GM21529 (cell line): ENCODE measurements at regions not wholly inside any gene's neighbourhood (a gene's known extent, or its start where the extent isn't known, plus 50 kb on each side); places are given as distances from the start of the nearest gene placed in this dataset.
A peak's percentile ranks its signal among the peaks of the same experiment; 100 is the strongest.

Experiments used
- ATAC-seq: cut with Tn5 transposase; IDR thresholded peaks from one replicate; pipeline ENCODE4 v1.9.1; 2021; ENCODE audit not compliant: unreplicated experiment

DNA sequence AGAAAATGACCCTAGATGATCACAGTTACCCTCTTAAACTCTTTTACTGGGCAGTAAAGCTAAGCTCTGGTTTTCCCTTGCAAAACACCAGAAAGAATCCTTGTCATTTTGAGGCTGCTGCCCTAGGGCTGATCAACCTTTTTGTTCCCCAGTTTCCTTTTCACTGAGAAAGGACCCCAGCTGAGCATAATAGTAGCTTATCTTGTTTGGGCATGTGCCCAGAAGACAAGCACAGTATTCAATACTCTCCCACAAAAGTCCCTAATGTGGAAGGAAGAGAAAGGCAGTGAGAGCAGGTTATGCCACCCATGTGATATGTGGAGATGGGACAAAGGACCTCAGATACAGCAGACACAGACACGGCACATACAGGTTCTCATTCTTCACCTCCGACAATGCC lies 332.6 kb upstream of the TMPO start:
- ATAC-seq, result no peak

DNA sequence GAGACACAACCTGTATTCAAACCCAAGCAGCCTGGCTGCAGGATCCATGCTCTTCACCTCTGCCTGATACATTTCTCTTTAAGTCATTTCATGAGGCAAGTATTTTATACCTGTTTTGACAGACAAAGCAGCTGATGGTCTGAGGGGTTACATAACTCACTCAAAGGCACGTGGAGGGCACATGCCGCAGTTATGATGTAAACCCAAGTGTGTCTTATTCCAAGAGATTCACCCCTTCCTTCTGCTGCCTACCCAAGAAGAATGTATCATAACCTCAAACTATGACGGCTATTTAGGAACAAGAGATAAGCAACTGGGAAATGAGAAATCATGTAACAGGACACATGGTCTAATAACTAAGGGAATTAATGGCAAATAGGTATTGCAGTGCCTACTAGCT lies 329.8 kb upstream of the TMPO start:
- ATAC-seq, result no peak

- ATAC-seq, result no peak
Measured at GRCh38 chr12:98188650-98189077, 326.7 kb upstream of the TMPO start.

DNA sequence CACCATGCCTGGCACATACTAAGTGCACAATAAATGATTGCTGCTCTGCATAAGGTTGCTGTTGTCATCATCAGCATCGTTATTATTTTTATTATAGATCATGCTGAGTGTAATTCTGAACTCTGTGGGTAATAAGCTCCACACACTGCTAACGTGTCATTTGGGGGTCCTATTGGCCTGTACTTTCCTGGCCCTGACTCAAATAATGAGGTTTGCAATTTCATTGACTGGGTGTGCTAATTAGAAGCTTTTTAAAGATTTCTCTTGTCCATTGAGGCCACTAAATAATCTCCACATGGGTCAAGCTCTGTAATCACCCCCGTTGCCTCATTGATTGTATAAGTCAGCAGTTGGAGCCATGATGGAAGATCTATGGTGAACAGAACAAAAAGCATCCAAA lies 320.8 kb upstream of the TMPO start:
- ATAC-seq, result no peak

- ATAC-seq, result no peak
Measured at GRCh38 chr12:98198261-98198982, 317.0 kb upstream of the TMPO start.

- no peak for ATAC-seq
Measured at GRCh38 chr12:98208816-98209215, 306.6 kb upstream of the TMPO start.

DNA sequence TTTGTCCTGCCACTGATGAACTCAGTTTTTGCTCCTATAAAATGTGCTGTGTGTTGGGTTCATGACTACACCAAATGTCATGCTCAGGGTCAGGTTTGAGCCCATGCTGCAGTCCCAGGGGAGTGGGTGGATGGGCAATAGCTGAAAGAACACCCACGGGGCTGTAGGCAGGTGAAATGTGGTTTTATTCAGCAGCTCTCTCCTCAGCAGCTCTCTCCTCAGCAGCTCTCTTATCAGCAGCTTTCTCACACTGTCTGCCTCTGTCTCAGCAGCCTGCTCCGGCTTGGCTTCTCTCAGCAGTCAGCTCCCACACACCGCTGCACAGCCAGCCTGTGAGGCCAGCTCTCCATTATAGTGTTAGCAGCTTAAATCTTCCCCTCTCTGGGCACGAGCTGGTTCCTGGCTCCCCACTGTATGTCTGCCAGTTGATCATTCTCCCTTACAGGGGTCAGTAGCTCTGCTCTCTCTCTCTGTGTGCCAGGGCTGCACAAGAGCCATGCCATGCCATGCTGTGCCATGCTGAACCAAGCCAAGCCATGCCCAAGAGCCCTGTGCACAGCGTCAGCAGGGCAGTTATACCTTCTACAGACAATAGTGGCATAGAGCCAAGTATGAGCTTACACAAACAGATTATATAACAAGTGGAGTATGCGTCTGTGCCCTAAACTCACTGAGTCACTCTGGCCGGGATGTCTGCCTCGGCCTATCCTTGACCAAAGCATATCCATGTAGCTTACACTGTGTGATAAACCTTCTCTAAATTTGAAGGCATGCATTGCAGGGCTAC lies 303.3 kb upstream of the TMPO start:
- ATAC-seq, result no peak

DNA sequence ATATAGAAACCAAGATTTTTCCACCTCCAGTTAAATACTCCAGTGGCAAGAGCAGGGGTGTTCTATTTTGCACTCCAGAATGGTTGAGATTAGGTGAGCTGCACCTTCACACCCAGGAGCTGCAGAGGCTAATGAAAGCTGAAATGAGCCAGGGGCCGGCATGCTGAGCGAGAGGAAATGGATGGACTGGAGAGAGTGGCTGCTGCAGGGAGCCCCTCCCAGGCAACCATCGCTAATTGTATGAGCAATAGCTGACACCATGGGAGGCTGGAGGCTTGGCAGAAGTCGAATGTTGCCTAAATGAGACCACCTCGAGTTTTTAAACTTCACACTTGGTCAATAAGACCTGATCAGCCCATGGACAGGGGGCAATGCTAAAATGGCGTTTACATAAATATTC lies 301.8 kb upstream of the TMPO start:
- no peak for ATAC-seq

GRCh38 chr12:98217257-98217656 lies 298.1 kb upstream of the TMPO start:
- no peak for ATAC-seq

DNA sequence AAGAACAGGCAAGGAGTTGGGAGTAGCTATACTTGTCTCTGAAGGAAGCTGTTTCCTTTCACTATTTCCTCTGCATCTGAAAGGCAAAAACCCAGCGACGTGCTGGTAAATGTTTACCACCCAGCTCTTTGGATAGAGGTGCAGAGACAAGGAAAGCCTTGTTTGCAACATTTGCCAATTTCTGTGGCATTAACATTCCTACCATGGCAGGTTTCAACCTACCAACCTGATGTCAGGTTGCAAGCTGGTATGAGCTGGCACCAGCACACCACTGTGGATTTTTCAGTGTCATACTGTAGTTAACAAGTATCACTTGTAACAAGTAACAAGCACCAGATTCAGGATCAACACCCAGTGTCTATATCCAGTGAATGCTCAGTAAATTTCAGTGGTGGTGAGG lies 294.8 kb upstream of the TMPO start:
- ATAC-seq, result no peak

- ATAC-seq, result no peak
Measured at GRCh38 chr12:98221243-98221808, 294.1 kb upstream of the TMPO start.

DNA sequence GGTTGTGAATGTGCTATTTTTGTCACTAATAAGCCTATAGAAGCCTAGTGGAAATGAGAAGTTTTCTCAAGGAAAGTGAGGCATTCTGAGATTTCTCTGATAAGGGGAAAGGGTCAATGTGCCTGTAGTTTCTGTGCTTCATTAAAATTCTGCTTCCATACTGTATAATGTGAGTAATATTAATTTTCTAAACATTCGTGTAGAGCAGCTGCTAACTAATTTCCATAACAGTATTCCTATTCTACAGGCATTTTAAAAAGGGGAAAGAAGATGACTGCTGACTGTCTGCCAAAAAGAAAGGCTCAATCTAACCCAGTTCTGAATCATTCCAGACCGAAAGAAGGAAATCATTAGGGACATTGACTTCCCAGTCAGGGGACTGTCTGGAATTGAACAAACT lies 293.3 kb upstream of the TMPO start:
- no peak for ATAC-seq

GRCh38 chr12:98224584-98225221 lies 290.7 kb upstream of the TMPO start:
- peak; percentile 64 for ATAC-seq

DNA sequence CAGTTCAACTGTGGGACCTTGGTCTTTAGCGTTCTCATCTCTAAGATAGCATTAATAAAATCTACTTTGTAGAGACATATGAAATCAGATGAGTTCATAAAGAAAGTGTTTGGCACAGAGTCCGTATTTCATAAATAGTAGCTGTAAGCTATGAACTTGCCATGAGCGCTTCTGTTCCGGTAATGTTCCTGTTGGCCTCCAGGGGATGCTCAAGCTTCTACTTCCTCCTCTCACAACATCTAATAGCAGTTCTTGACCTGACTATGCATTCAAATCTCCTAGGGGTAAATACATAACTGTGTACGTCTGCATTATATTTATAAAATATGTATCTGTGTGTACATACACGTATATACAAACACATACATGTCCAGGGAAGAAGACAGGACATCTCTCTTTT lies 288.2 kb upstream of the TMPO start:
- ATAC-seq, result no peak

- ATAC-seq, result no peak
Measured at GRCh38 chr12:98228683-98229539, 286.5 kb upstream of the TMPO start.

- no peak for ATAC-seq
Measured at GRCh38 chr12:98229540-98229924, 285.9 kb upstream of the TMPO start.

- ATAC-seq, result no peak
Measured at GRCh38 chr12:98232753-98233390, 282.5 kb upstream of the TMPO start.

GRCh38 chr12:98235301-98235700 lies 280.1 kb upstream of the TMPO start:
- no peak for ATAC-seq

DNA sequence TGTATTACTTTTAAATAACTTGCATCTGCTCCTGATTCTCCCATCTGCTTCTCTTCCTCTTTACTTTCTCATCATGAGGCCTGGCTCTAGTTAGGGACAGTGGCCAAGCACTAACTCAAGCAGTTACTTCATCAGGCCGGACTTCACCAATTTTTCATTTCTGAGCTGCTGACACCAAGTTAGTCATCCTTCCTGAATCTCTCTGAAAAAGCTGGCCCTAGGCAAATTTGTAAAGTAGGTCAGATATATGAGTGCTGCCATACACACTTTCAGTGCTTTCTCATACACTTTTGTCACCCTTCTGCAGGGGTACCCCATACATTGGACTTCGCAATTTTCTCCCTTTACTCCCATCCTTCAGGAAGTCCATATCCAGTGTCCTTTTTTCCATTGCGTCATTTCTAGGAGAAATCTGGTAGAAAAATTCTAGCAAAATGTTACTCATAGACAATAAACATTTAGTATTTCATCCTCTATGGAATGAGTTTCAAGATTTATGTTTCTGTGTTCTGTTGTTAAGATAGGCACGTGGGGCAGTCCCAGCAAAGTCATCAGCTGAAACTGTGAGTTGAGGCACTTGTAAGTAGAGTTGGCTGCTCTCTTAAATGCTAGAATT lies 276.8 kb upstream of the TMPO start:
- ATAC-seq, result no peak

DNA sequence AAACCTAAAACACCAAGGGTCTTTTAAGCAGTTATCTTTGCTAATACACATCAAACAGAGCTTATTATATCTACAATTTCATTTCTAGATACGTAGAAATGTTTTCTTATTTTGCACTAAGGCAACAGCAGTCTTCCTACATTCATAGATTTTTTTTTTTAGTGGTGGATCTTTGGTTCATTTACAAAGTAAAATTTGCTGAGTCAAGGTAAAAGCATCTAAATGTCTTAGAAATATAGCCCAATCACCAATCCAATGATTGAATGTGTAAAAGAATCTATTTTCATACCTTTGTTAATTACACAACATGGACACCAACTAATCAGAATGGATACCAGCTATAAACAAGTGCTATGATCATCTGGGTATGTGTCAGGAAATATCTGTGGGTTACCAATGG lies 272.2 kb upstream of the TMPO start:
- no peak for ATAC-seq
